Cardiac muscle cell (in vitro differentiated cells and primary cell): ENCODE measurements at regions not wholly inside any gene's neighbourhood (a gene's known extent, or its start where the extent isn't known, plus 50 kb on each side); places are given as distances from the start of the nearest gene placed in this dataset.

Experiments used
- DNase-seq, 2 donors: peaks; one replicate each; pipeline versions ENCODE4 v3.0.0 to v3.0.0-alpha.2; 2010 to 2017; ENCODE audit warnings: low read depth in 1 of 2, low spot score in 1 of 2
- H3K27ac ChIP-seq: fragments of 200-600 bp; sonication (generic); 2 replicates; pipeline ENCODE4 v1.5.1; 2016
- H3K27me3 ChIP-seq: fragments of 200-600 bp; sonication (generic); 2 replicates; pipeline ENCODE4 v1.6.0; 2016; ENCODE audit warnings: control low read depth
- H3K36me3 ChIP-seq: fragments of 200-600 bp; sonication (generic); 2 replicates; pipeline ENCODE4 v1.5.1; 2016; ENCODE audit warnings: control low read depth
- H3K4me1 ChIP-seq: fragments of 200-600 bp; sonication (generic); 2 replicates; pipeline ENCODE4 v1.8.1; 2017; ENCODE audit warnings: low read depth, mild to moderate bottlenecking, mixed run types
- H3K4me3 ChIP-seq: fragments of 200-600 bp; sonication (generic); 2 replicates; pipeline ENCODE4 v1.5.1; 2016; ENCODE audit warnings: mild to moderate bottlenecking
- H3K9me3 ChIP-seq: fragments of 200-600 bp; sonication (generic); 2 replicates; pipeline ENCODE4 v1.5.1; 2017; ENCODE audit warnings: low read depth, mild to moderate bottlenecking, control low read depth
- TF ChIP-seq, protein P1 (sequence below): IDR thresholded peaks from 2 replicates; pipeline ENCODE4 v1.5.1; 2012; ENCODE audit warnings: low read depth, mild to moderate bottlenecking, low read length

DNA sequence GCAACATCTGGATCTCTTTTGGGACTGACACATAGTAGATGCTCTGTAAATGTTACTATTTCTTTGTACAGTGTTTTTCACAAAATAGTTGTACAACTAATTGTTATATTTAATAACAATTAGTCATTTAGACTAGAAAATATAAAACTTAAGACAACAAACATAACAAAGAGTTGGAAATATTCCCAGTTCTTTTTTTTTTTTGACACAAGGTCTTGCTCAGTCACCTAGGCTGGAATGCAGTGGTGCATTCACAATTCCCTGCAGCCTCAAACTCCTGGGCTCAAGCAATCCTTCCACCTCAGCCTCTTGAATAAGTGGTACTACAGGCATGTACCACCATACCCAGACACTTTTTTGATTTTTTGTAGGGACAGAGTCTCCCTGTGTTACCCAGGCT is 105.8 kb downstream of the UTRN start:
- TF ChIP-seq, protein P1, sequence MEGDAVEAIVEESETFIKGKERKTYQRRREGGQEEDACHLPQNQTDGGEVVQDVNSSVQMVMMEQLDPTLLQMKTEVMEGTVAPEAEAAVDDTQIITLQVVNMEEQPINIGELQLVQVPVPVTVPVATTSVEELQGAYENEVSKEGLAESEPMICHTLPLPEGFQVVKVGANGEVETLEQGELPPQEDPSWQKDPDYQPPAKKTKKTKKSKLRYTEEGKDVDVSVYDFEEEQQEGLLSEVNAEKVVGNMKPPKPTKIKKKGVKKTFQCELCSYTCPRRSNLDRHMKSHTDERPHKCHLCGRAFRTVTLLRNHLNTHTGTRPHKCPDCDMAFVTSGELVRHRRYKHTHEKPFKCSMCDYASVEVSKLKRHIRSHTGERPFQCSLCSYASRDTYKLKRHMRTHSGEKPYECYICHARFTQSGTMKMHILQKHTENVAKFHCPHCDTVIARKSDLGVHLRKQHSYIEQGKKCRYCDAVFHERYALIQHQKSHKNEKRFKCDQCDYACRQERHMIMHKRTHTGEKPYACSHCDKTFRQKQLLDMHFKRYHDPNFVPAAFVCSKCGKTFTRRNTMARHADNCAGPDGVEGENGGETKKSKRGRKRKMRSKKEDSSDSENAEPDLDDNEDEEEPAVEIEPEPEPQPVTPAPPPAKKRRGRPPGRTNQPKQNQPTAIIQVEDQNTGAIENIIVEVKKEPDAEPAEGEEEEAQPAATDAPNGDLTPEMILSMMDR = no peak
- no peaks in the 10 kb centered on the region for H3K4me1 ChIP-seq

DNA sequence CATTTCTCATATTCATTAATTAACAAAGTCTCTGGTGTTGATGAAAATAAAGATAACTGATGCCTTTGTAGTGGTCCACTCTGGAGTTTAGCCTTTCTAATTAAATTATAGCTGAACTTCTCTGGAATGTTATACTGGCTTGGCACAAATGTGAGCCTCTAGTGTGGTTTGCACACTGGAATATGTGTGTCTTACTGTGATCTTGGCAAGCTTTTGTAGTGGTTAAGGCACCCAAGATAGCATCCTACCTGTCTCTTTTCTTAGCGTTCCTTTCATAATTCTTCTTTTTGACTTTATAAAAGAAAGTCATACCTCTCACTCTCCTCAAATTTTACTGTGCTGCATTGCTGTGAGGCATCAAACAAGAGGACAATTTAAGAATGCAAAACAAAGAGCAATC is 107.4 kb downstream of the UTRN start:
- no peaks in the 10 kb centered on the region for H3K27me3 ChIP-seq
- no peaks in the 10 kb centered on the region for H3K9me3 ChIP-seq
- TF ChIP-seq, protein P1 = no peak
- no peaks in the 10 kb centered on the region for H3K4me1 ChIP-seq
- no peaks in the 10 kb centered on the region for H3K36me3 ChIP-seq
- no peak overlapping the region for H3K27ac ChIP-seq
- no peak for DNase-seq
- H3K4me3 ChIP-seq = no peak overlapping the region

More for the DNA sequence above, 105.8 kb downstream of the UTRN start:
- Histone ChIP-seq H3K36me3 (no peaks in the 10 kb centered on the region), H3K27ac (no peak overlapping the region), H3K27me3 (no peaks in the 10 kb centered on the region), H3K9me3 (no peaks in the 10 kb centered on the region), H3K4me3 (no peak overlapping the region)
- no peak for DNase-seq

DNA sequence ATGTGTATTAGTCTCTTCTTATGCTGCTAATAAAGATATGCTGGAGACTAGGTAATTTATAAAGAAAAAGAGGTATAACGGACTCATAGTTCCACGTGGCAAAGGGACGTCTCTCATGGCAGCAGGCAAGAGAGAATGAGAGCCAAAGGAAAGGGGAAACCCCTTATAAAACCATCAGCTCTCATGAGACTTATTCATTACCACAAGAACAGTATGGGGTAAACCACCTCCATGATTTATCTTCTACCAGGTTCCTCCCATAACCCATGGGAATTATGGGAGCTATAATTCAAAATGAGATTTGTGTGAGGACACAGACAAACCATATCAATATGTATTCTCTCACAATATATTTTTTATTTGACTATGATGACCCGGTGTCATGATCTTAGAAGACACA is 109.1 kb downstream of the UTRN start:
- TF ChIP-seq, protein P1 = no peak
- H3K36me3 ChIP-seq = no peaks in the 10 kb centered on the region
- no peaks in the 10 kb centered on the region for H3K9me3 ChIP-seq
- H3K27ac ChIP-seq = no peak overlapping the region
- no peak overlapping the region for H3K4me3 ChIP-seq
- no peak for DNase-seq
- H3K27me3 ChIP-seq = no peaks in the 10 kb centered on the region
- no peaks in the 10 kb centered on the region for H3K4me1 ChIP-seq

DNA sequence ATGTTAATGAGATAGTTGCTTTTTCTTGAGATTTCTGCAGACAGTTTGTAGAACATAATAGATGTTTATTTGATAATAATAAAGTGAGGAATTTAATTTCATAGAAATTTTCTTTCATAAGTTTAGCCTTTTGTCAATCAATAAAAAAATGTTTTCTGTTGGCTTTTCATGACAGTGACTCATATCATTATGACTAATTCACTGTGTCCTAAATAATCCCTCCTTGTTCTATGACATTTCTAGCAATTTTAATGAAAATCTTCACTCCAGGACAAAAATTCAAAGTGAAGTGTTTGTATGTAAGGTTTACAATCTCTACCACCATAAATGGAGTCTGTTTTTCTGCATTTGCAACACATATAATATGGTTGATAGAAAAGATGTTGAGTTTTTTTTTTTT is 109.9 kb downstream of the UTRN start:
- Histone ChIP-seq H3K4me3 (no peak overlapping the region), H3K4me1 (no peaks in the 10 kb centered on the region), H3K27ac (no peak overlapping the region), H3K27me3 (no peaks in the 10 kb centered on the region), H3K36me3 (no peaks in the 10 kb centered on the region), H3K9me3 (no peaks in the 10 kb centered on the region)
- DNase-seq = no peak
- TF ChIP-seq, protein P1 = no peak

DNA sequence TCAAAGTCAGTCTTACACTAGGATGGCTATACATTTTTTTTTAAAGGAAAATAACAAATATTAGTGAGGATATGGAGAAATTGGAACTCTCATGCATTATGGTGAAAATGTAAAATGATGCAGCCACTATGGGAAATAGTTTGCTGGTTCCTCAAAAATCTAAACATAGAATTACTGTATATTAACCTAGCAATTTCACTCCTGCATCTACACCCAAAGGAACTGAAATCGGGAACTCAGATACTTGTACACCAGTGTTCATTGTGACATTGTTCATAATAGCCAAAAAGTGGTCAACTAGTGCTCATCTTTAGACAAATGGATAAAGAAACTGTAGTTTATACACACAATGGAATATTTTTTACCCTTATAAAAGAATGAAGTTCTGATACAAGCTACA is 110.7 kb downstream of the UTRN start:
- Histone ChIP-seq H3K4me1 (no peaks in the 10 kb centered on the region), H3K27ac (no peak overlapping the region), H3K36me3 (no peaks in the 10 kb centered on the region), H3K9me3 (no peaks in the 10 kb centered on the region), H3K27me3 (no peaks in the 10 kb centered on the region), H3K4me3 (no peak overlapping the region)
- DNase-seq = no peak
- TF ChIP-seq, protein P1 = no peak

DNA sequence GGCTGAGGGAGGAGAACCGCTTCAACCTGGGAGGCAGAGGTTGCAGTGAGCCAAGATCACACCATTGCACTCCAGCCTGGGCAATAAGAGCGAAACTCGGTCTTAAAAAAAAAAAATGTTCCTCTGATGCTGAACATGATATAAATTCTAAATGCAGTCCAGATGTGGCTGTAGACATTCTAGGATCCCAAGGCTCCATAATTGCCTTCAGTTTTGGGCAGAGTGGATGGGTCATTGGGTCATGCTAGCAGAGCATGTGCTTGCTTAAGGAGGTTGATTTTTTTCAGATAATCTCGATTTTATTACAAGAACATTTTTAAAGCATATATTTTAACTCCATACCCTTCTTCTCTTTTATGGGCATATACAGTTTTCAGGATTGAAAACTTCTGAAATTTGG is 112.0 kb downstream of the UTRN start:
- Histone ChIP-seq H3K4me3 (no peak overlapping the region), H3K27me3 (no peaks in the 10 kb centered on the region), H3K27ac (no peak overlapping the region), H3K9me3 (no peaks in the 10 kb centered on the region), H3K36me3 (no peaks in the 10 kb centered on the region), H3K4me1 (no peaks in the 10 kb centered on the region)
- TF ChIP-seq, protein P1 = no peak
- DNase-seq = no peak
